IMR-90 (cell line): ENCODE measurements at regions not wholly inside any gene's neighbourhood (a gene's known extent, or its start where the extent isn't known, plus 50 kb on each side); places are given as distances from the start of the nearest gene placed in this dataset.

Experiments used
- ATAC-seq: fragments of 200-7000 bp; cut with Tn5 transposase; 2 replicates; pipeline ENCODE4 v1.9.1; 2020; ENCODE audit warnings: low read depth, mild to moderate bottlenecking, moderate library complexity
- BruUV-seq: library from RNA; stranded (reverse); fragments of 400-500 nt; replicated peaks from 2 replicates; lab custom pipeline; 2021; lab: Mats Ljungman, UMichigan
- CTCF ChIA-PET: fragments of 300-600 bp; formaldehyde crosslinking; extraction: SDS; loops from one replicate; lab custom pipeline; 2021; ENCODE audit warnings: antibody characterized with exemption; lab: Yijun Ruan, JAX
- POLR2A ChIA-PET: fragments of 300-600 bp; sonication (Branson Sonifier 250); formaldehyde crosslinking; loops from one replicate; lab custom pipeline; 2022; ENCODE audit warnings: antibody characterized with exemption; ENCODE audit not compliant: unreplicated experiment; lab: Charles Lee
- DNase-seq: peaks from one replicate; pipeline ENCODE4 v3.0.0; 2013
- H2AFZ ChIP-seq: replicated peaks from 2 replicates; pipeline ENCODE3; 2013; ENCODE audit warnings: low read length, mild to moderate bottlenecking; ENCODE audit not compliant: poor library complexity
- H2AK5ac ChIP-seq: 2 replicates; pipeline ENCODE4 v1.6.1; 2013; ENCODE audit warnings: low read depth, low read length, inconsistent platforms
- H2AK9ac ChIP-seq: replicated peaks from 2 replicates; pipeline ENCODE3; 2013; ENCODE audit warnings: mild to moderate bottlenecking, low read depth, low read length, moderate library complexity; ENCODE audit not compliant: poor library complexity
- H2BK120ac ChIP-seq: 2 replicates; pipeline ENCODE4 v1.6.1; 2013; ENCODE audit warnings: low read depth, low read length, inconsistent platforms
- H2BK15ac ChIP-seq: 3 replicates; pipeline ENCODE4 v1.6.1; 2013; ENCODE audit warnings: low read depth, low read length, inconsistent platforms
- H2BK20ac ChIP-seq: 2 replicates; pipeline ENCODE4 v1.6.1; 2013; ENCODE audit warnings: low read depth, mild to moderate bottlenecking, inconsistent platforms, low read length, moderate library complexity
- H2BK5ac ChIP-seq: 2 replicates; pipeline ENCODE4 v1.6.1; 2013; ENCODE audit warnings: mild to moderate bottlenecking, low read depth, low read length, inconsistent platforms; ENCODE audit not compliant: poor library complexity, severe bottlenecking
- H3K14ac ChIP-seq: replicated peaks from 2 replicates; pipeline ENCODE4 v1.6.1; 2013; ENCODE audit warnings: low read depth, low read length, inconsistent platforms
- H3K18ac ChIP-seq: 2 replicates; pipeline ENCODE4 v1.6.1; 2013; ENCODE audit warnings: low read depth, low read length, control low read depth
- H3K23ac ChIP-seq: 2 replicates; pipeline ENCODE4 v1.6.1; 2013; ENCODE audit warnings: low read depth, low read length, inconsistent platforms
- H3K27ac ChIP-seq: 2 replicates; pipeline ENCODE4 v1.5.1; 2013; ENCODE audit warnings: mild to moderate bottlenecking, control low read depth, low read length; ENCODE audit not compliant: insufficient read depth
- H3K27me3 ChIP-seq: 2 replicates; pipeline ENCODE4 v1.6.1; 2013; ENCODE audit warnings: low read length; ENCODE audit not compliant: control insufficient read depth, insufficient read depth
- H3K36me3 ChIP-seq: 2 replicates; pipeline ENCODE4 v1.6.1; 2013; ENCODE audit warnings: low read length, mixed read lengths; ENCODE audit not compliant: control insufficient read depth, insufficient read depth
- H3K4ac ChIP-seq: 2 replicates; pipeline ENCODE4 v1.6.1; 2013; ENCODE audit warnings: low read depth, low read length, inconsistent platforms
- H3K4me1 ChIP-seq: 2 replicates; pipeline ENCODE4 v1.6.1; 2013; ENCODE audit warnings: low read length, mixed read lengths; ENCODE audit not compliant: control insufficient read depth, insufficient read depth
- H3K4me2 ChIP-seq: 2 replicates; pipeline ENCODE4 v1.6.1; 2013; ENCODE audit warnings: low read depth, mild to moderate bottlenecking, control low read depth, low read length, moderate library complexity
- H3K4me3 ChIP-seq: 2 replicates; pipeline ENCODE4 v1.5.1; 2013; ENCODE audit warnings: low read depth, mild to moderate bottlenecking, control low read depth, low read length, moderate library complexity; ENCODE audit not compliant: insufficient read depth
- H3K56ac ChIP-seq: 2 replicates; pipeline ENCODE4 v1.6.1; 2013; ENCODE audit warnings: low read length, inconsistent platforms; ENCODE audit not compliant: insufficient read depth; ENCODE audit errors: extremely low read depth
- H3K79me1 ChIP-seq, 2 experiments: 2 replicates each; pipeline ENCODE4 v1.6.1; 2013; ENCODE audit warnings: low read length in 2 of 2, inconsistent platforms in 1 of 2, low read depth in 1 of 2
- H3K9ac ChIP-seq: 2 replicates; pipeline ENCODE4 v1.6.1; 2013; ENCODE audit warnings: low read depth, low read length, control low read depth
- H3K9me1 ChIP-seq: 2 replicates; pipeline ENCODE4 v1.6.1; 2013; ENCODE audit warnings: low read length, inconsistent platforms; ENCODE audit not compliant: insufficient read depth
- H3K9me3 ChIP-seq: 2 replicates; pipeline ENCODE4 v1.6.1; 2013; ENCODE audit warnings: low read length; ENCODE audit not compliant: control insufficient read depth, insufficient read depth
- H4K20me1 ChIP-seq: 2 replicates; pipeline ENCODE4 v1.6.1; 2013; ENCODE audit warnings: low read length, inconsistent platforms; ENCODE audit not compliant: insufficient read depth
- H4K5ac ChIP-seq: 2 replicates; pipeline ENCODE4 v1.6.1; 2013; ENCODE audit warnings: mild to moderate bottlenecking, low read depth, low read length, control low read depth
- H4K8ac ChIP-seq, 2 experiments: 2 replicates each; pipeline ENCODE4 v1.6.1; 2013; ENCODE audit warnings: low read depth in 2 of 2, low read length in 2 of 2, control low read depth in 1 of 2, inconsistent platforms in 1 of 2
- H4K91ac ChIP-seq: 2 replicates; pipeline ENCODE4 v1.6.1; 2013; ENCODE audit warnings: low read depth, low read length, inconsistent platforms; ENCODE audit not compliant: insufficient read depth
- CEBPB ChIP-seq: IDR thresholded peaks from 2 replicates; pipeline ENCODE4 v1.6.1; 2012; ENCODE audit warnings: low read depth, low read length, improper control_type of control experiment
- MAFK ChIP-seq: IDR thresholded peaks from 2 replicates; pipeline ENCODE4 v1.6.1; 2012; ENCODE audit warnings: low read depth, low read length, improper control_type of control experiment
- MXI1 ChIP-seq: IDR thresholded peaks from 2 replicates; pipeline ENCODE4 v1.6.1; 2012; ENCODE audit warnings: low read depth, mild to moderate bottlenecking, low read length, moderate library complexity, borderline replicate concordance
- WGBS, 2 experiments: methylation state at CpG; one replicate each; pipeline versions ENCODE4 v1.1.5 to v1.1.7; 2013; ENCODE audit warnings: missing lambda C conversion rate in 2 of 2; ENCODE audit not compliant: insufficient read length in 1 of 2; ENCODE audit errors: extremely low coverage in 2 of 2; 5-methylcytosine and 5-hydroxymethylcytosine counted together
- dilution Hi-C: fragments of 300-500 bp; cut with HindIII; formaldehyde crosslinking; loops from one replicate; pipeline ENCODE4 v1.14.3; 2018; ENCODE audit warnings: low sequenced_read_pairs; ENCODE audit not compliant: unreplicated experiment
- in situ Hi-C: fragments of 300-500 bp; cut with MboI; formaldehyde crosslinking; loops from 3 replicates; pipeline ENCODE4 v1.14.3; 2019; ENCODE audit warnings: low sequenced_read_pairs, inconsistent platforms, mixed read lengths
- intact Hi-C: fragments of 100-400 bp; cut with micrococcal nuclease; formaldehyde crosslinking; loops from 2 replicates; pipeline ENCODE4 v1.10.0; 2022
- TF ChIP-seq, protein P1 (sequence below): fragments of 150-350 bp; IDR thresholded peaks from 2 replicates; pipeline ENCODE4 v1.6.1; 2017; ENCODE audit warnings: mild to moderate bottlenecking, antibody characterized with exemption, low read length, low read depth

- intact Hi-C loops (no loop called here), in situ Hi-C loops (no loop called here), dilution Hi-C loops (no loop called here)
- Histone ChIP-seq H3K9me3 (peaks cover 4% of the 10 kb centered on the region), H4K5ac (no peak overlapping the region), H3K18ac (no peak overlapping the region), H2AK9ac (no peak overlapping the region), H3K56ac (no peak overlapping the region), H3K4me3 (no peak overlapping the region), H2BK5ac (no peak overlapping the region), H3K79me1 (no peaks in the 10 kb centered on the region), H3K4me1 (no peaks in the 10 kb centered on the region), H4K20me1 (no peaks in the 10 kb centered on the region), H2BK20ac (no peak overlapping the region), H3K9ac (no peak overlapping the region), H3K4ac (no peak overlapping the region), H3K4me2 (no peak overlapping the region), H2BK120ac (no peak overlapping the region), H4K8ac (no peak overlapping the region), H2AK5ac (no peak overlapping the region), H3K9me1 (no peaks in the 10 kb centered on the region), H2AFZ (no peak overlapping the region), H3K14ac (no peak overlapping the region), H3K36me3 (no peaks in the 10 kb centered on the region), H3K27ac (no peak overlapping the region), H2BK15ac (no peak overlapping the region), H3K27me3 (no peaks in the 10 kb centered on the region), H4K91ac (no peak overlapping the region), H3K23ac (no peak overlapping the region)
- DNase-seq, result no peak
- BruUV-seq, result no TSS peak
- no peak for ATAC-seq
- 100% methylated on average over 1 of the region's 6 CpGs; no CpG with 5 or more reads in 1 of the 2 experiments for WGBS, 2 experiments
- ChIA-PET CTCF (no interaction called here), POLR2A (no interaction called here)
- TF ChIP-seq, protein P1, sequence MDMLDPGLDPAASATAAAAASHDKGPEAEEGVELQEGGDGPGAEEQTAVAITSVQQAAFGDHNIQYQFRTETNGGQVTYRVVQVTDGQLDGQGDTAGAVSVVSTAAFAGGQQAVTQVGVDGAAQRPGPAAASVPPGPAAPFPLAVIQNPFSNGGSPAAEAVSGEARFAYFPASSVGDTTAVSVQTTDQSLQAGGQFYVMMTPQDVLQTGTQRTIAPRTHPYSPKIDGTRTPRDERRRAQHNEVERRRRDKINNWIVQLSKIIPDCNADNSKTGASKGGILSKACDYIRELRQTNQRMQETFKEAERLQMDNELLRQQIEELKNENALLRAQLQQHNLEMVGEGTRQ, result no peak
- no peak for TF ChIP-seq MAFK
- no peak for TF ChIP-seq MXI1
- no peak for TF ChIP-seq CEBPB
These were observed 509.4 kb upstream of the API5 start for GRCh38 chr11:42802201-42802899.
